ENCODE measurements at regions not wholly inside any gene's neighbourhood (a gene's known extent, or its start where the extent isn't known, plus 50 kb on each side); places are given as distances from the start of the nearest gene placed in this dataset.

DNA sequence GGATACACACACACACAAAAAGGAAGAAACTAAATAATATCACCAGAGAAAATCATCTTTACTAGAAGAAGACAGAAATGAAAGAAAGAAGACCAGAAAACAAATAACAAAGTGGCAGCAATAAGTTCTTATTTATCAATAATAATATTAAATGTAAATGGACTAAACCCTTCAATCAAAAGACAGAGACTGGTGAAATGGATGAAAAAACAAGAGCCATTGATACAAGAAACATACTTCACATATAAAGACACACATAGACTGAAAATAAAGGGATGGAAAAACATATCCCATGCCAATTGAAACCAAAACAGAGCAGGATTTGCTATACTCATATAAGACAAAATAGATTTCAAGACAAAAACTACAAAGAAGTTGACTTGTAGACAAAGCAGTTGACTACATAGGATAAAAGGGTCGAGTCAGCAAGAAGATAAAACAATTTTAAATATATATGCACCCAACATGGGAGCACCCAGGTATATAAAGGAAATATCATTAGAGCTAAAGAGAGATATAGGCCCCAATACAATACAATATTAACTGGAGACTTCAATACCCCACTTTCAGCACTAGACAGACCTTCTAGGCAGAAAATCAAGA, 259.4 kb downstream of the EPM2A start:
- Histone ChIP-seq H3K27ac (no peak overlapping the region), H3K36me3 (ENCODE audit: insufficient read depth, low read length) (no peaks in the 10 kb centered on the region), H3K9ac (ENCODE audit: insufficient read length) (no peak overlapping the region), H3K9me3 (ENCODE audit: low read depth, low read length) (no peaks in the 10 kb centered on the region), H3K4me3 (no peak overlapping the region)
- DNase-seq (ENCODE audit: low read depth, low spot score): no peak
- TF ChIP-seq POLR2AphosphoS5 (IDR thresholded peaks at IDR 0.05; ENCODE audit: borderline replicate concordance, low read depth, low read length) (no peak), EZH2 (IDR thresholded peaks at IDR 0.05) (no peak), FOXP2 (optimal IDR thresholded peaks at IDR 0.05; ENCODE audit: control extremely low read depth, extremely low read length, insufficient read depth) (no peak)

DNA sequence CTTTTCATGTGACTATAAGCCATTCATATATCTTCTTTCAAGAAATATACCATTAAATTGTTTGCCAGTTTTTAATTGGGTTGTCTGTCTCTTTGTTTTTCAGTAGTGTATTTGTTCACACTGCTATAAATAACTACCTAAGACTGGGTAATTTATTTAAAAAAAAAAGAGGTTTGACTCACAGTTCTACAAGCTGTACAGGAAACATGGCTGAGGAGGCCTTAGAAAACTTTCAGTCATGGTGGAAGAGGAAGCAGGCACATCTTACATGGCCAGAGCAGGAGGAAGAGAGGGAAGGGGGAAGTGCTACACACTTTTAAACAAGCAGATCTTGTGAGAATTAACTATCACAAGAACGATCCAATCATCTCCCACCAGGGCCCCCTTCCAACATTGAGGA, 255.3 kb downstream of the EPM2A start:
- no peak for TF ChIP-seq FOXP2 (optimal IDR thresholded peaks at IDR 0.05; ENCODE audit: control extremely low read depth, extremely low read length, insufficient read depth)
- TF ChIP-seq EZH2 (IDR thresholded peaks at IDR 0.05): no peak
- no peak for TF ChIP-seq POLR2AphosphoS5 (IDR thresholded peaks at IDR 0.05; ENCODE audit: borderline replicate concordance, low read depth, low read length)
- no peak overlapping the region for H3K4me3 ChIP-seq
- no peak overlapping the region for H3K9ac ChIP-seq (ENCODE audit: insufficient read length)
- no peak overlapping the region for H3K27ac ChIP-seq
- no peaks in the 10 kb centered on the region for H3K36me3 ChIP-seq (ENCODE audit: insufficient read depth, low read length)
- H3K9me3 ChIP-seq (ENCODE audit: low read depth, low read length): no peaks in the 10 kb centered on the region
- DNase-seq (ENCODE audit: low read depth, low spot score): no peak

DNA sequence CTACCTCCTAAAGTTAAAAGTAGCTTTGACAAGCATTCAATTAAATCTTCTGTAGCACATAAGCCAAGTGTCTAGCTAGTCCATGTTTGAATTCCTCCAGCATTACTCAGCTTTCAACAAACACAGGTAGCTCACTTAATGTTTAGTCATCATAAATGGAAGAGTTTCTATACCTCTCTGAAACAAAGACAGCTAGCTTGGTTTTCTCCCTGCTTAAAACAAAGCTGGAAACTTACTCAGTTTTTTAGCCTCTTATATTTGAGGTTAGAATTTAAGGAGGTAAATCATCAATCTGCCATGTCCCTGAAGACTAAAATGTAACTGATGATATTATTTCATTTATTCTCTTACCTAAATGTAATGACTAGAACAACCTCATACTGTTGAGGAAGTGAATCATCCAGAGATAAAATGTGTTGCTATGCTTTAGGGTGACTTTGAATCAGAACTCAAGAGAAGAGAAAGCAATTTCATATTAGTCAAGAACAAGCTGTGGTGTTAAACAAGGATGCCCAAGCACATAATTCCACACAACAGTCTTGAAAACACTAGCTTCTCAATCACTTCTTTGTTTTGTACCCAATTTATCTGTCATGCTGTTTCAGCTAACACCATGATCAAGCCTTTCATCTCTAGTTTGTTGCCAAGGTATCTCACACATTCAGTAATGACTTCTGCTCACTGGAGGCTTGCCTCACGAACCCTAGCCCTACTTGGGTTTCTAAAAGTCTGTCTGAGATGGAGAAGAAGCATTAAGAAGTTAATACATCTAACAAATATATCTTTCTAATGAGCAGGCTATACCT, 251.9 kb downstream of the EPM2A start:
- H3K36me3 ChIP-seq (ENCODE audit: insufficient read depth, low read length): no peaks in the 10 kb centered on the region
- TF ChIP-seq EZH2 (IDR thresholded peaks at IDR 0.05): no peak
- TF ChIP-seq FOXP2 (optimal IDR thresholded peaks at IDR 0.05; ENCODE audit: control extremely low read depth, extremely low read length, insufficient read depth): no peak
- no peak for TF ChIP-seq POLR2AphosphoS5 (IDR thresholded peaks at IDR 0.05; ENCODE audit: borderline replicate concordance, low read depth, low read length)
- no peak overlapping the region for H3K27ac ChIP-seq
- DNase-seq (ENCODE audit: low read depth, low spot score): no peak
- H3K9ac ChIP-seq (ENCODE audit: insufficient read length): no peak overlapping the region
- no peak overlapping the region for H3K4me3 ChIP-seq
- H3K9me3 ChIP-seq (ENCODE audit: low read depth, low read length): no peaks in the 10 kb centered on the region

DNA sequence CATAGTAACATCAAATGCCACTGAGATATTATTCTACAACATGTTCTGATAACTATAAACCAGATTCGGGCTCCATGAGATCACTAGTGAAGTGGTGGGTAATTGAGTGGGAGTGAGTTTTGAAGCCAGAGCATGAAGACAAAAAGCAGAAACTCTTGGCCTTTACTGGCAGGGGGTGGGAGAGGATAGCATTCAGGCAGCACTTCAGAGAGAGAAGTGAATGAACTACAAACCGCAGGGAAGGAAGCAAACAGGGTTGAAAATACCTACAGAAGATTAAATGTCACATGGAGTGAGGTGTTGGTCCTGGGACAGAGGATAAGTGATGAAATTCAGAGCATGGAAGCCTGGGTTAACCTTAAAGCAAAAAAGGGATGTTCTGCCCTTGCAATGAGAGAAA, 250.0 kb downstream of the EPM2A start:
- Histone ChIP-seq H3K36me3 (ENCODE audit: insufficient read depth, low read length) (no peaks in the 10 kb centered on the region), H3K9ac (ENCODE audit: insufficient read length) (no peak overlapping the region), H3K27ac (no peak overlapping the region), H3K9me3 (ENCODE audit: low read depth, low read length) (no peaks in the 10 kb centered on the region), H3K4me3 (no peak overlapping the region)
- no peak for DNase-seq (ENCODE audit: low read depth, low spot score)
- TF ChIP-seq POLR2AphosphoS5 (IDR thresholded peaks at IDR 0.05; ENCODE audit: borderline replicate concordance, low read depth, low read length) (no peak), EZH2 (IDR thresholded peaks at IDR 0.05) (no peak), FOXP2 (optimal IDR thresholded peaks at IDR 0.05; ENCODE audit: control extremely low read depth, extremely low read length, insufficient read depth) (no peak)

DNA sequence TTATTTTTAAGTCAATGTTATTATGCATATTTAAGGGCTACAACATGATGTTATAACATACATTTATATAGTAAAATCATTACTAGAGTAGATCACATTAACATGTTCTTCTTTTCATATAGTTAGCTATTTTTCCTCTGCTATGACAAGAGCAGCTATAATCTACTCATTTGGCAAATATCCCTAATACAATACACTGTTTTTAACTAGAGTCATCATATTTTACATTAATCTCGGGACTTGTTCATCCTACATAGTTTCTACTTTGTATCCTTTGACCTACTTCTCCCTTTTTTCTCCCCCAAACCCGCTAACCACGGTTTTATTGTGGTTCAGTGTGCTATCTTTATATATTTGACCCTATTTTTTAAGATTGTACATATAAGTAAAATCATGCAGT, 249.0 kb downstream of the EPM2A start:
- no peak for DNase-seq (ENCODE audit: low read depth, low spot score)
- H3K4me3 ChIP-seq: no peak overlapping the region
- no peak overlapping the region for H3K27ac ChIP-seq
- no peaks in the 10 kb centered on the region for H3K36me3 ChIP-seq (ENCODE audit: insufficient read depth, low read length)
- TF ChIP-seq EZH2 (IDR thresholded peaks at IDR 0.05) (no peak), POLR2AphosphoS5 (IDR thresholded peaks at IDR 0.05; ENCODE audit: borderline replicate concordance, low read depth, low read length) (no peak), FOXP2 (optimal IDR thresholded peaks at IDR 0.05; ENCODE audit: control extremely low read depth, extremely low read length, insufficient read depth) (no peak)
- no peak overlapping the region for H3K9ac ChIP-seq (ENCODE audit: insufficient read length)
- no peaks in the 10 kb centered on the region for H3K9me3 ChIP-seq (ENCODE audit: low read depth, low read length)

DNA sequence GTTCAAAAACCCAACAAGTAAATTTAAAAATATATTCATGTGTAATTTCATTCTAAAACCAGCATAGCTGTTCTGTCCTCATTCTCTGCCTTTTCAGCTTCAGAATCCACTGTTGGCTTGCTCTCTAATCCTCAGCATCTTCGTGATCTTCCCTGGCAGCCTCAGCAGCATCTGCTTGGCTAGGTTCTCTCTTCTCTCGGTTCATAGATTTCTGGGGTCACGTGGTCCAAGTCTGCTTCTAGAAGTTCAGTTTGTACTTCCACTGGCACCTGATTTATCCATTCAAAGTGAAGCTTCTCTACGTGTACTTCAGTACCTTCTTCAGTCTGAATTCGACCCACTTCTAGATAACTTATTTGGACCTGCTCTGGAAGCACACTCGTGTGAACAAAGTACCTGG, 245.7 kb downstream of the EPM2A start:
- TF ChIP-seq EZH2 (IDR thresholded peaks at IDR 0.05) (no peak), POLR2AphosphoS5 (IDR thresholded peaks at IDR 0.05; ENCODE audit: borderline replicate concordance, low read depth, low read length) (no peak), FOXP2 (optimal IDR thresholded peaks at IDR 0.05; ENCODE audit: control extremely low read depth, extremely low read length, insufficient read depth) (no peak)
- Histone ChIP-seq H3K27ac (no peak overlapping the region), H3K4me3 (no peak overlapping the region), H3K9ac (ENCODE audit: insufficient read length) (no peak overlapping the region), H3K36me3 (ENCODE audit: insufficient read depth, low read length) (no peaks in the 10 kb centered on the region), H3K9me3 (ENCODE audit: low read depth, low read length) (no peaks in the 10 kb centered on the region)
- DNase-seq (ENCODE audit: low read depth, low spot score): no peak

DNA sequence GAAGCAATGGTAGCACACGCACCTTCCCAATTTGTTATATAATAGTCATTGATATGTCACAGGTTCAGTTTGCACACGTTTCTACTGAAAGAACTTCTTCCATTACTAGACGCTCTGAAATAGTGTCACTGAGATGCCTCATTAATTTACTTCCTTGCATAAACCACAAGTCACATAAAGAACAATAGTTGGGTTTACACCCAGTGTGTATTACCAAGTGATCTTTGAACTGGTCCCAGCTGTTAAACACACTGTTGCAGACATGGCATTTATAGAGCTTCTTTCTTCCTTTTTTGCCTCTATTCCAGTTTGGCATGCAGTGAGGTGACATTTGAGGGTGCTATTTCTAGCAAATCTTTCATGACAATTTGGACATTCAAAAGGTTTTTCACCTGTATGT, 245.3 kb downstream of the EPM2A start:
- no peak overlapping the region for H3K9ac ChIP-seq (ENCODE audit: insufficient read length)
- H3K9me3 ChIP-seq (ENCODE audit: low read depth, low read length): no peaks in the 10 kb centered on the region
- no peak overlapping the region for H3K27ac ChIP-seq
- H3K4me3 ChIP-seq: no peak overlapping the region
- H3K36me3 ChIP-seq (ENCODE audit: insufficient read depth, low read length): no peaks in the 10 kb centered on the region
- no peak for DNase-seq (ENCODE audit: low read depth, low spot score)
- no peak for TF ChIP-seq FOXP2 (optimal IDR thresholded peaks at IDR 0.05; ENCODE audit: control extremely low read depth, extremely low read length, insufficient read depth)
- TF ChIP-seq EZH2 (IDR thresholded peaks at IDR 0.05): no peak
- TF ChIP-seq POLR2AphosphoS5 (IDR thresholded peaks at IDR 0.05; ENCODE audit: borderline replicate concordance, low read depth, low read length): no peak

DNA sequence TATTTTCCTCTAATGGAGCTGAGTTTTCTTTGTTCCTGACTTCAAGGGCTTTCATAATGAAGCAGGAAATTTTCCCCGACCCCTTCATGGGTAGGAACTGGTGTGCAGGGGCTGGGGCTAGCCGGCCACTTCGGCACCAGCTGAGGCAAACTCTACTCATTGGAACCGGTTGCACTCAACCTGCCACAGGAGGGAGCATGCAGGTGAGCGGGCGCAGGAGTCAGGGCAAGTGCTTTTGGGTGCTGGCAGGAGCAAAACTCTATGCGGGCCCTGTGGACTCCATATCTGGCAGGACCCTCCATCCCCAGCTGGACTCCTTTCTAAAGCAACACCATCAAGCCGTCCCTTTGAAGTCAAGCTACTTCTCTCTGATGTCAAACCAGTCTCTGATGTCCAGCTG, 244.2 kb downstream of the EPM2A start:
- Histone ChIP-seq H3K9me3 (ENCODE audit: low read depth, low read length) (no peaks in the 10 kb centered on the region), H3K36me3 (ENCODE audit: insufficient read depth, low read length) (no peaks in the 10 kb centered on the region), H3K27ac (no peak overlapping the region), H3K4me3 (no peak overlapping the region), H3K9ac (ENCODE audit: insufficient read length) (no peak overlapping the region)
- TF ChIP-seq POLR2AphosphoS5 (IDR thresholded peaks at IDR 0.05; ENCODE audit: borderline replicate concordance, low read depth, low read length) (no peak), FOXP2 (optimal IDR thresholded peaks at IDR 0.05; ENCODE audit: control extremely low read depth, extremely low read length, insufficient read depth) (no peak), EZH2 (IDR thresholded peaks at IDR 0.05) (no peak)
- DNase-seq (ENCODE audit: low read depth, low spot score): no peak

All from SK-N-MC (cell line).